ENCODE measurements at regions not wholly inside any gene's neighbourhood (a gene's known extent, or its start where the extent isn't known, plus 50 kb on each side); places are given as distances from the start of the nearest gene placed in this dataset.
"Not testable (repeated sequence)": the region's sequence is repeated elsewhere in the genome, so short reads cannot be mapped to it uniquely, and the experiment has no call there.

DNA sequence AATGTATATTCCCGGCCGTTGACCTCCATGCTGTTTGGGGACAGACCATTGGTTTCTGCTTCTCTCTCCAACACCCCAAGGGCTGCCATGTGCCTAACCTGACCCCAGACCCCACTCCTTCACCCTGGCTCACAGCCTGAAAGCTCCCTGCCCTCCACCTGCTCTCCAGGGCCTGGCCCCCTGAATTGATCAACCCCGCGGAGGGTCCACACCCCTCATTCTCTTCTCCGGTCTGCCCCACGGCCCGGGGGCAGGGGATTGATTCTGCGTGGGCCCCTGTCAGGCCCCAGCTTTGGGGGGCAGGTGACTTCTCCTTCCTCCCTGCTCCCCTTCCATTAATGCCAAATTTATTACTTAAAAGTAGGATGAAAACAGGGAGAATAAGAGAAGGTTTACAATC, 113.3 kb downstream of the CRLF3 start:
- not testable (repeated sequence) for TF ChIP-seq EZH2 (optimal IDR thresholded peaks at IDR 0.05; ENCODE audit: low read depth, low read length); EZH2phosphoT487 (IDR thresholded peaks at IDR 0.05; ENCODE audit: low read length)
- TF ChIP-seq, protein P1, sequence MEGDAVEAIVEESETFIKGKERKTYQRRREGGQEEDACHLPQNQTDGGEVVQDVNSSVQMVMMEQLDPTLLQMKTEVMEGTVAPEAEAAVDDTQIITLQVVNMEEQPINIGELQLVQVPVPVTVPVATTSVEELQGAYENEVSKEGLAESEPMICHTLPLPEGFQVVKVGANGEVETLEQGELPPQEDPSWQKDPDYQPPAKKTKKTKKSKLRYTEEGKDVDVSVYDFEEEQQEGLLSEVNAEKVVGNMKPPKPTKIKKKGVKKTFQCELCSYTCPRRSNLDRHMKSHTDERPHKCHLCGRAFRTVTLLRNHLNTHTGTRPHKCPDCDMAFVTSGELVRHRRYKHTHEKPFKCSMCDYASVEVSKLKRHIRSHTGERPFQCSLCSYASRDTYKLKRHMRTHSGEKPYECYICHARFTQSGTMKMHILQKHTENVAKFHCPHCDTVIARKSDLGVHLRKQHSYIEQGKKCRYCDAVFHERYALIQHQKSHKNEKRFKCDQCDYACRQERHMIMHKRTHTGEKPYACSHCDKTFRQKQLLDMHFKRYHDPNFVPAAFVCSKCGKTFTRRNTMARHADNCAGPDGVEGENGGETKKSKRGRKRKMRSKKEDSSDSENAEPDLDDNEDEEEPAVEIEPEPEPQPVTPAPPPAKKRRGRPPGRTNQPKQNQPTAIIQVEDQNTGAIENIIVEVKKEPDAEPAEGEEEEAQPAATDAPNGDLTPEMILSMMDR (IDR thresholded peaks at IDR 0.05; ENCODE audit: low read length) = not testable (repeated sequence)

All from MM.1S (cell line).